Naive thymus-derived CD4-positive, alpha-beta T cell (primary cell): ENCODE measurements at regions not wholly inside any gene's neighbourhood (a gene's known extent, or its start where the extent isn't known, plus 50 kb on each side); places are given as distances from the start of the nearest gene placed in this dataset.

Experiments
- ATAC-seq: fragments of 150-1000 bp; cut with Tn5 transposase; 2 replicates; pipeline ENCODE4 v1.10.0; 2021; ENCODE audit warnings: mild to moderate bottlenecking, moderate library complexity
- CTCF ChIA-PET: fragments of 350-600 bp; sonication (Branson Sonifier 250); formaldehyde crosslinking; loops from one replicate; lab custom pipeline; 2021; ENCODE audit warnings: antibody characterized with exemption; lab: Charles Lee
- POLR2A ChIA-PET: fragments of 350-600 bp; sonication (Branson Sonifier 250); formaldehyde crosslinking; loops from one replicate; lab custom pipeline; 2021; ENCODE audit warnings: antibody characterized with exemption, inconsistent platforms; lab: Charles Lee
- DNase-seq, 9 donors: peaks; one replicate each; pipeline versions ENCODE4 v3.0.0 to v3.0.0-alpha.2; 2020 to 2022; ENCODE audit warnings: mixed read lengths in 1 of 9
- H3K27ac ChIP-seq: one replicate; pipeline ENCODE4 v1.7.0; 2013; ENCODE audit warnings: mild to moderate bottlenecking, low read depth, low read length, moderate library complexity
- H3K27me3 ChIP-seq, 2 donors: one replicate each; pipeline ENCODE4 v1.7.0; 2013; ENCODE audit warnings: low read length in 2 of 2, mild to moderate bottlenecking in 2 of 2, moderate library complexity in 2 of 2; ENCODE audit not compliant: control insufficient read depth in 2 of 2, insufficient read depth in 2 of 2
- H3K36me3 ChIP-seq, 3 experiments: 1 replicate in 2 of 3; 2 replicates in 1 of 3; pipeline ENCODE4 v1.7.0; 2013; ENCODE audit warnings: low read length in 3 of 3, mild to moderate bottlenecking in 3 of 3, moderate library complexity in 1 of 3; ENCODE audit not compliant: insufficient read depth in 3 of 3, control insufficient read depth in 2 of 3
- H3K4me1 ChIP-seq, 2 donors: one replicate each; pipeline ENCODE4 v1.7.0; 2013; ENCODE audit warnings: low read length in 2 of 2, mild to moderate bottlenecking in 2 of 2, moderate library complexity in 1 of 2; ENCODE audit not compliant: control insufficient read depth in 2 of 2, insufficient read depth in 2 of 2
- H3K4me3 ChIP-seq: 2 replicates; pipeline ENCODE4 v1.7.0; 2013; ENCODE audit warnings: mild to moderate bottlenecking, low read length
- H3K9me3 ChIP-seq, 3 experiments: 1 replicate in 2 of 3; 2 replicates in 1 of 3; pipeline ENCODE4 v1.7.0; 2013; ENCODE audit warnings: low read length in 3 of 3; ENCODE audit not compliant: control insufficient read depth in 2 of 3
- H3K27ac Mint-ChIP-seq, 9 donors: one replicate each; pipeline ENCODE4 v1.8.0; 2020 to 2022; ENCODE audit warnings: mixed read lengths in 9 of 9, mild to moderate bottlenecking in 8 of 9, moderate library complexity in 5 of 9, inconsistent platforms in 2 of 9
- H3K27me3 Mint-ChIP-seq, 5 donors: one replicate each; pipeline ENCODE4 v1.8.0; 2021 to 2022; ENCODE audit warnings: mixed read lengths in 5 of 5, mild to moderate bottlenecking in 1 of 5
- H3K36me3 Mint-ChIP-seq, 5 donors: one replicate each; pipeline ENCODE4 v1.8.0; 2020 to 2022; ENCODE audit warnings: mixed read lengths in 5 of 5, mild to moderate bottlenecking in 3 of 5, inconsistent platforms in 1 of 5
- H3K4me1 Mint-ChIP-seq, 7 donors: one replicate each; pipeline ENCODE4 v1.8.0; 2020 to 2022; ENCODE audit warnings: mixed read lengths in 7 of 7, mild to moderate bottlenecking in 3 of 7, inconsistent platforms in 1 of 7
- H3K4me3 Mint-ChIP-seq, 10 donors: one replicate each; pipeline ENCODE4 v1.8.0; 2020 to 2022; ENCODE audit warnings: mild to moderate bottlenecking in 10 of 10, mixed read lengths in 10 of 10, moderate library complexity in 6 of 10, inconsistent platforms in 2 of 10
- H3K9me3 Mint-ChIP-seq, 11 donors: one replicate each; pipeline ENCODE4 v1.8.0; 2020 to 2022; ENCODE audit warnings: mixed read lengths in 11 of 11, mild to moderate bottlenecking in 4 of 11, inconsistent platforms in 1 of 11, moderate library complexity in 1 of 11
- intact Hi-C, 2 donors: fragments of 100-400 bp; cut with micrococcal nuclease; formaldehyde crosslinking; loops; one replicate each; pipeline ENCODE4 v1.15.1; 2023

DNA sequence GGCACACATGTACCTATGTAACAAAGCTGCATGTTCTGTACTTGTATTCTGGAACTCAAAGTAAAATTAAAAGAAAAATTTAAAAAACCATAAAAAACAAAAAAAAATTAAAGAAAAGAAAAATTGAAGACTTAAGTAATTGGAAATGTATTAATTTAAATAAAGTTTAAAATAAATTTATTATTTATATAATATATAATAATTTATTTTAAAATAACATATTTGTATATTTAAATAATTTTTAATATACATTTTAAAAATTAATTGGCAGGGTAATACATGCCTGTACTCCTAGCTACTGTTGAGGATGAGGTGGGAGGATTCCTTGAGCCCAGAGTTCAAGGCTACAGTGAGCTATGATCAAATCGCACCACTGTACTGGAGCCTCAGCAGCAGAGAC, 1830.6 kb upstream of the CELF4 start:
- no peaks in the 10 kb centered on the region for H3K27me3 Mint-ChIP-seq
- no peaks in the 10 kb centered on the region for H3K4me1 Mint-ChIP-seq
- H3K36me3 Mint-ChIP-seq: peaks cover 0 to 4% (median 0%) of the 10 kb centered on the region in 5 donors
- no peaks in the 10 kb centered on the region for H3K9me3 ChIP-seq
- H3K27me3 ChIP-seq: no peaks in the 10 kb centered on the region
- H3K9me3 Mint-ChIP-seq: peaks cover 9 to 48% (median 15%) of the 10 kb centered on the region in 11 donors
- H3K4me1 ChIP-seq: no peaks in the 10 kb centered on the region
- ChIA-PET POLR2A (no interaction called here), CTCF (no interaction called here)
- H3K36me3 ChIP-seq: no peaks in the 10 kb centered on the region
- ATAC-seq (no peak), DNase-seq (no peak)
- H3K4me3 ChIP-seq: no peak overlapping the region
- H3K27ac ChIP-seq: no peak overlapping the region
- no peak overlapping the region for H3K4me3 Mint-ChIP-seq
- no peak overlapping the region for H3K27ac Mint-ChIP-seq
- intact Hi-C loops: no loop called here

DNA sequence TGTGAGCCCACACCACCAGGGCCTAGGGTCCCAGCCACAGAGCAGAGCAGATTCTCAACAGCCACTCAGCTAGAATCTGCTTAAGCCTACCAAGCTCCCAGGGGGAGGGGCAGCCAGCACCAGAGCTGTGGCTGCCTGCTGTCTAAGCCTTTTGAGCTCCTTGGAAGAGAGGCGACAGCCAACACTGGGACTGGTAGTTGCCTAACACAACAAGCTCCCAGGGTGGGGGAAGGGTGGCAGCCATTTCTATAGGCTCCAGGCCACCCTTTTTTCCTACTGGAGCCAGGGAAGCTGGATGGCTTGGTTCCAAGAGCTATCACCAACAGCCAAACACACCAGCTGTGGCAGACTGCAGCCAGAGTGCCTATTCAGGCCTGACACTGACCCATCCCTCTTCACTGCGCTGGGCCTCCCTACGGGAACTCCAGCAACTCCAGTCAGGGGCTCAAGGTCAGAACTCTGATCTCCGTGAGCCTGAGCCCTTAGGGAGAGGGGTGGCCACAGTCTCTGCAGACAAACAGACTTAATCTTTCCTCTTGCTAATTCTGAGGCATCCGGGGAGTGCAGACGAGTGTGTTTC, 1824.3 kb upstream of the CELF4 start:
- no peaks in the 10 kb centered on the region for H3K4me1 ChIP-seq
- Mint-ChIP-seq H3K36me3 (peaks cover 0 to 4% (median 0%) of the 10 kb centered on the region in 5 donors), H3K9me3 (peaks cover 7 to 49% (median 18%) of the 10 kb centered on the region in 11 donors), H3K27me3 (no peaks in the 10 kb centered on the region), H3K4me3 (no peak overlapping the region), H3K27ac (no peak overlapping the region), H3K4me1 (no peaks in the 10 kb centered on the region)
- H3K4me3 ChIP-seq: no peak overlapping the region
- H3K36me3 ChIP-seq: no peaks in the 10 kb centered on the region
- intact Hi-C loops: loop anchor here in 1 of 2 donors (10.0 kb wide), 1 partner anchor 55 kb away; no protein-coding TSS in a partner anchor
- ATAC-seq (no peak), DNase-seq (no peak)
- no peaks in the 10 kb centered on the region for H3K27me3 ChIP-seq
- no peak overlapping the region for H3K27ac ChIP-seq
- no peaks in the 10 kb centered on the region for H3K9me3 ChIP-seq
- CTCF ChIA-PET: no interaction called here
- POLR2A ChIA-PET: no interaction called here

DNA sequence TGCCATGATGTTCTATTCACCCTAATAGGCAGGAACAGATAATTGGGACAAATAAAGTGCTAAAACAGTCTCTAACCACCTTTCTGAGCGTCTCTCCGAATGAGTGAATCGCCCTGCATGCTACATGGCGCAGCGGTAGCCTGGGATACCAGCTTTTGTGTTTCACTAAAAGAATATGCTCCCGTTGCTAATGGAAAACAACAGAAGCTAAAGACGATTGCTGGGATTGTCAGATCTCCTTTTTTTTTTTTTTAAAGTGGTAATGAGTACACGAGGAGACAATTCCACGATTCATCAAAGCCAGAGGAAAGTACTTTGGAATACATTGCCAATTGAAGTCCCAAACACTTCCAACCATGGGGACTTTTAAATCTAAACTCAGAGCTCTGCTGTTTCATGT, 1815.3 kb upstream of the CELF4 start:
- POLR2A ChIA-PET: no interaction called here
- CTCF ChIA-PET: no interaction called here

DNA sequence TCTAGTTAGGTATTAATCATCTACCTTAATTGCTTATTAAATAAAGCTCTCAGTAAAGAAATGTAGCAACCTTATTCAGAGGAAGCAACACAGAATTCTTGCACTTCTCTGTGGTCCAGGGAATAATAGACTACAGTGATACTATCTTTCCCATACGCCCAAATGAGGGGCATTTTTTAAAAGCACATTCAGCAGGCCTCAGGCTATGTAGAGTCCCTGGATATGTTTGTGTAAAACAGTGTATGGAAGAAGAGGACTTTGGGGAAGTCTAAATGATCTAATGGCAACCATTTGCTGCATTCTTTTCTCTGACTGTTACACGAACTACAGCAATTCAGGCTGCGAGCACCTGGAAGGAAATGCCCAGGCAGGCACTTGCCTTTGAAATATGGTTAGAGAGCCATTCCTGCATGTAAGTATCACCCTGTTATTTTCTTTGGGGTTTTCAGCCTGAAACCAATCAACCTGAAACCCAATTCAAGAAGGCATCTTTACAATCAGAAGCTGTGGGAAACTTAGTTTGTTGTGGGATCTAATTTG, 1814.7 kb upstream of the CELF4 start:
- no peak overlapping the region for H3K4me3 Mint-ChIP-seq
- ChIA-PET POLR2A (no interaction called here), CTCF (no interaction called here)

More for the DNA sequence above, 1815.3 kb upstream of the CELF4 start:
- Histone ChIP-seq H3K36me3 (no peaks in the 10 kb centered on the region), H3K9me3 (no peaks in the 10 kb centered on the region), H3K27ac (no peak overlapping the region), H3K4me1 (no peaks in the 10 kb centered on the region), H3K4me3 (no peak overlapping the region), H3K27me3 (no peaks in the 10 kb centered on the region)
- no peak overlapping the region for H3K27ac Mint-ChIP-seq
- ATAC-seq: no peak
- H3K4me3 Mint-ChIP-seq: no peak overlapping the region
- H3K36me3 Mint-ChIP-seq: no peaks in the 10 kb centered on the region
- H3K4me1 Mint-ChIP-seq: no peaks in the 10 kb centered on the region
- intact Hi-C loops: loop anchor here in 1 of 2 donors (10.0 kb wide), 1 partner anchor 46 kb away; no protein-coding TSS in a partner anchor
- no peaks in the 10 kb centered on the region for H3K27me3 Mint-ChIP-seq
- no peak for DNase-seq
- peaks cover 0 to 7% (median 0%) of the 10 kb centered on the region in 11 donors for H3K9me3 Mint-ChIP-seq

DNA sequence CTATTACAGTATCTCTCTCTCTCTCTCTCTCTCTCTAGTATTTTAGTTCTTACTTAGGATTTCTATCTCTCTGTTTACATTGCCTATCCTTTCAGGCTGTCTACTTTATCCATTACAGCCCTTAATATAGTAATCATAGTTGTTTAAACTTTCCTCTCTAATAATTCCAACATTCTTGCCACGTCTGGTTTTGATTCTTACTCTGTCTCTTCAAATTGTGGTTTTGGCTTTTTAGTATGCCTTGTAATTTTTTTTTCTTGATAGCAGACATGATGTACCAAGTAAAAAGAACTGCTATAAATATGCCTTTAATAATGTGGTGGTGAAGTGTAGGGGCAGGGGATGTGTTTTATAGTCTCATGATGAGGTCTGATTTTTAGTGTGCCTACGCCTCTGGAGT, 1809.5 kb upstream of the CELF4 start:
- Histone ChIP-seq H3K27me3 (no peaks in the 10 kb centered on the region), H3K4me1 (no peaks in the 10 kb centered on the region), H3K27ac (no peak overlapping the region), H3K9me3 (no peaks in the 10 kb centered on the region), H3K36me3 (no peaks in the 10 kb centered on the region), H3K4me3 (no peak overlapping the region)
- Mint-ChIP-seq H3K4me1 (no peaks in the 10 kb centered on the region), H3K9me3 (peaks cover 0 to 30% (median 0%) of the 10 kb centered on the region in 11 donors), H3K4me3 (no peak overlapping the region), H3K36me3 (no peaks in the 10 kb centered on the region), H3K27me3 (no peaks in the 10 kb centered on the region), H3K27ac (no peak overlapping the region)
- DNase-seq (no peak), ATAC-seq (no peak)
- intact Hi-C loops: no loop called here
- ChIA-PET CTCF (no interaction called here), POLR2A (no interaction called here)

More for the DNA sequence above, 1814.7 kb upstream of the CELF4 start:
- Histone ChIP-seq H3K27ac (no peak overlapping the region), H3K9me3 (no peaks in the 10 kb centered on the region), H3K36me3 (no peaks in the 10 kb centered on the region), H3K4me1 (no peaks in the 10 kb centered on the region), H3K27me3 (no peaks in the 10 kb centered on the region), H3K4me3 (no peak overlapping the region)
- no peak overlapping the region for H3K27ac Mint-ChIP-seq
- peaks cover 0 to 7% (median 0%) of the 10 kb centered on the region in 11 donors for H3K9me3 Mint-ChIP-seq
- H3K27me3 Mint-ChIP-seq: no peaks in the 10 kb centered on the region
- DNase-seq (no peak), ATAC-seq (no peak)
- no peaks in the 10 kb centered on the region for H3K4me1 Mint-ChIP-seq
- intact Hi-C loops: loop anchor here in 1 of 2 donors (10.0 kb wide), 1 partner anchor 45 kb away; no protein-coding TSS in a partner anchor
- no peaks in the 10 kb centered on the region for H3K36me3 Mint-ChIP-seq

DNA sequence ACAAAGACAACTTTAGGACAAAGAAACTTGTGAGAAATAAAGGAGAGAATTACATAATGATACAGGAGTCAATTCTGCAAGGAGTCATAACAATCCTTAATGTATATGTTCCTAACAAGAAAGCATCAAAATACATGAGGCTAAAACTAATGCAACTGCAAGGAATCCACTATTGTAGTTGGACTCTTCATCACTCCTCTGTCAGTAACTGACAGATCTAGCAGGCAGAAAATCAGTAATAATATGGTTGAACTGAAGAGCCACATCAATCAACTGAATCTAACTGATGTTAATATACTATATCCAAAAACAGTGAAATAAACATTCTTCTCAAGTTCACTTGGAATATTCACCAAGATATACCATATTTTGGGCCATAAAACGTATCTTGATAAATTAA, 1806.4 kb upstream of the CELF4 start:
- no peak overlapping the region for H3K4me3 Mint-ChIP-seq
- no peaks in the 10 kb centered on the region for H3K4me1 Mint-ChIP-seq
- no peak overlapping the region for H3K4me3 ChIP-seq
- H3K36me3 ChIP-seq: no peaks in the 10 kb centered on the region
- peaks cover 0 to 25% (median 0%) of the 10 kb centered on the region in 11 donors for H3K9me3 Mint-ChIP-seq
- H3K27me3 Mint-ChIP-seq: peaks cover 0 to 5% (median 0%) of the 10 kb centered on the region in 5 donors
- H3K27me3 ChIP-seq: no peaks in the 10 kb centered on the region
- no peak overlapping the region for H3K27ac ChIP-seq
- ATAC-seq (no peak), DNase-seq (no peak)
- intact Hi-C loops: no loop called here
- H3K36me3 Mint-ChIP-seq: no peaks in the 10 kb centered on the region
- CTCF ChIA-PET: no interaction called here
- POLR2A ChIA-PET: no interaction called here
- no peaks in the 10 kb centered on the region for H3K9me3 ChIP-seq
- no peak overlapping the region for H3K27ac Mint-ChIP-seq
- H3K4me1 ChIP-seq: no peaks in the 10 kb centered on the region

DNA sequence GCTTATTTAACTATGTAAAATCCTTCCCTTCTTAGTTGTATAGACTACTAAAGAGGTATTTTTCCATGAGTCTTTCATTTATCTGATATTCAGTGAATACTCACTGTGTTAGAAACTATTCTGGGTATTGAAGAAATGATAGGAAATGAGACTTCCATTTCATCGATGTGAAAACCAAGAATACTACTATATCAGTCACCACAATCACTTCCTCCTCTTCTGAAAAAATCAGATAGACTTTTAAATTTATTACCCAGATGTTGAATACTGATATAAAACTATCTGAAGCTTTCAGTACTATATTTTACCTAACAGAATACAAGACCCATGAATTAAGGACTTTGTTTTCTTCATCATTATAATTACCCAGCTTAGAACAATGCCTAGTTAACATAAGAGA, 1801.1 kb upstream of the CELF4 start:
- CTCF ChIA-PET: no interaction called here
- POLR2A ChIA-PET: no interaction called here

More for the DNA sequence above, 1801.1 kb upstream of the CELF4 start:
- Mint-ChIP-seq H3K27ac (no peak overlapping the region), H3K4me3 (no peak overlapping the region), H3K4me1 (peaks cover 0 to 3% (median 0%) of the 10 kb centered on the region in 7 donors), H3K36me3 (no peaks in the 10 kb centered on the region), H3K9me3 (peaks cover 0 to 12% (median 2%) of the 10 kb centered on the region in 11 donors), H3K27me3 (peaks cover 0 to 5% (median 0%) of the 10 kb centered on the region in 5 donors)
- DNase-seq (no peak), ATAC-seq (no peak)
- Histone ChIP-seq H3K4me3 (no peak overlapping the region), H3K27ac (no peak overlapping the region), H3K36me3 (no peaks in the 10 kb centered on the region), H3K9me3 (peaks cover 0 to 6% (median 0%) of the 10 kb centered on the region in 3 experiments), H3K27me3 (no peaks in the 10 kb centered on the region), H3K4me1 (no peaks in the 10 kb centered on the region)
- intact Hi-C loops: no loop called here
